H7 (cell line): ENCODE measurements at regions not wholly inside any gene's neighbourhood (a gene's known extent, or its start where the extent isn't known, plus 50 kb on each side); places are given as distances from the start of the nearest gene placed in this dataset.
"Not testable (repeated sequence)": the region's sequence is repeated elsewhere in the genome, so short reads cannot be mapped to it uniquely, and the experiment has no call there.

Experiments used
- DNase-seq: peaks from one replicate; pipeline ENCODE4 v3.0.0; 2012
- H3K27me3 ChIP-seq: 2 replicates; pipeline ENCODE4 v1.6.0; 2011; ENCODE audit warnings: mild to moderate bottlenecking, low read length; ENCODE audit not compliant: control insufficient read depth, insufficient read depth
- H3K36me3 ChIP-seq: replicated peaks from 2 replicates; pipeline ENCODE4 v1.5.1; 2011; ENCODE audit warnings: low read length; ENCODE audit not compliant: control insufficient read depth, insufficient read depth
- H3K4me3 ChIP-seq: 2 replicates; pipeline ENCODE4 v1.5.1; 2011; ENCODE audit warnings: low read depth, mild to moderate bottlenecking, control low read depth, low read length, moderate library complexity; ENCODE audit not compliant: insufficient read depth

- Histone ChIP-seq H3K27me3 (no peaks in the 10 kb centered on the region), H3K4me3 (no peak overlapping the region), H3K36me3 (no peaks in the 10 kb centered on the region)
- no peak for DNase-seq
Observed at GRCh38 chr12:32010631-32011336, 51.6 kb downstream of the RESF1 start.

- Histone ChIP-seq H3K27me3 (no peaks in the 10 kb centered on the region), H3K4me3 (no peak overlapping the region), H3K36me3 (no peaks in the 10 kb centered on the region)
- DNase-seq: no peak
Observed at GRCh38 chr12:32012249-32012785, 53.1 kb downstream of the RESF1 start.

GRCh38 chr12:32015036-32015435 lies 55.8 kb downstream of the RESF1 start:
- H3K36me3 ChIP-seq: no peaks in the 10 kb centered on the region
- no peaks in the 10 kb centered on the region for H3K27me3 ChIP-seq
- no peak overlapping the region for H3K4me3 ChIP-seq
- no peak for DNase-seq

- no peaks in the 10 kb centered on the region for H3K27me3 ChIP-seq
- no peak overlapping the region for H3K4me3 ChIP-seq
- DNase-seq: peak; percentile 27
- no peaks in the 10 kb centered on the region for H3K36me3 ChIP-seq
Observed at GRCh38 chr12:32016680-32017482, 57.7 kb downstream of the RESF1 start.

- DNase-seq: no peak
- H3K27me3 ChIP-seq: no peaks in the 10 kb centered on the region
- H3K4me3 ChIP-seq: no peak overlapping the region
- no peaks in the 10 kb centered on the region for H3K36me3 ChIP-seq
Observed at GRCh38 chr12:32021346-32021773, 62.1 kb downstream of the RESF1 start.

- H3K4me3 ChIP-seq, H3K36me3 ChIP-seq, DNase-seq, H3K27me3 ChIP-seq: not testable (repeated sequence)
Observed at GRCh38 chr12:32022387-32022786, 63.2 kb downstream of the RESF1 start.

GRCh38 chr12:32023861-32024260 lies 64.6 kb downstream of the RESF1 start:
- DNase-seq, H3K36me3 ChIP-seq, H3K27me3 ChIP-seq: not testable (repeated sequence)

GRCh38 chr12:32024884-32025592 lies 65.8 kb downstream of the RESF1 start:
- Histone ChIP-seq H3K27me3 (no peaks in the 10 kb centered on the region), H3K4me3 (no peak overlapping the region), H3K36me3 (no peaks in the 10 kb centered on the region)
- DNase-seq: no peak

More at GRCh38 chr12:32023861-32024260, 64.6 kb downstream of the RESF1 start:
- H3K4me3 ChIP-seq: not testable (repeated sequence)

- Histone ChIP-seq H3K36me3 (no peaks in the 10 kb centered on the region), H3K4me3 (no peak overlapping the region), H3K27me3 (no peaks in the 10 kb centered on the region)
- DNase-seq: no peak
Observed at GRCh38 chr12:32025906-32026305, 66.7 kb downstream of the RESF1 start.

- Histone ChIP-seq H3K4me3 (no peak overlapping the region), H3K27me3 (no peaks in the 10 kb centered on the region)
- DNase-seq: no peak
Observed at GRCh38 chr12:32027684-32028365, 68.6 kb downstream of the RESF1 start.

GRCh38 chr12:32030151-32030550 lies 70.9 kb downstream of the RESF1 start:
- DNase-seq: no peak
- Histone ChIP-seq H3K27me3 (no peaks in the 10 kb centered on the region), H3K4me3 (no peak overlapping the region), H3K36me3 (no peaks in the 10 kb centered on the region)

More at GRCh38 chr12:32027684-32028365, 68.6 kb downstream of the RESF1 start:
- H3K36me3 ChIP-seq: no peaks in the 10 kb centered on the region

GRCh38 chr12:32030676-32031075 lies 71.5 kb downstream of the RESF1 start:
- Histone ChIP-seq H3K27me3 (no peaks in the 10 kb centered on the region), H3K4me3 (no peak overlapping the region), H3K36me3 (no peaks in the 10 kb centered on the region)
- no peak for DNase-seq

- Histone ChIP-seq H3K27me3 (no peaks in the 10 kb centered on the region), H3K36me3 (no peaks in the 10 kb centered on the region), H3K4me3 (no peak overlapping the region)
- no peak for DNase-seq
Observed at GRCh38 chr12:32031109-32031508, 71.9 kb downstream of the RESF1 start.

- no peak for DNase-seq
- no peaks in the 10 kb centered on the region for H3K27me3 ChIP-seq
Observed at GRCh38 chr12:32032205-32032810, 73.1 kb downstream of the RESF1 start.

More at GRCh38 chr12:32032205-32032810, 73.1 kb downstream of the RESF1 start:
- Histone ChIP-seq H3K4me3 (no peak overlapping the region), H3K36me3 (no peaks in the 10 kb centered on the region)
